Nephron (organoid): ENCODE measurements at regions not wholly inside any gene's neighbourhood (a gene's known extent, or its start where the extent isn't known, plus 50 kb on each side); places are given as distances from the start of the nearest gene placed in this dataset.

Experiments
- H3K27ac Mint-ChIP-seq, 3 experiments: 2 replicates each; pipeline ENCODE4 v1.8.0; 2020; ENCODE audit warnings: mixed read lengths in 3 of 3, mild to moderate bottlenecking in 2 of 3, moderate library complexity in 1 of 3
- H3K27me3 Mint-ChIP-seq: 2 replicates; pipeline ENCODE4 v1.8.0; 2021; ENCODE audit warnings: low read depth, mild to moderate bottlenecking, moderate library complexity, mixed read lengths
- H3K36me3 Mint-ChIP-seq: 2 replicates; pipeline ENCODE4 v1.8.0; 2020; ENCODE audit warnings: low read depth, mixed read lengths
- H3K4me1 Mint-ChIP-seq: 2 replicates; pipeline ENCODE4 v1.8.0; 2020; ENCODE audit warnings: mixed read lengths
- H3K4me3 Mint-ChIP-seq, 3 experiments: 2 replicates each; pipeline ENCODE4 v1.8.0; 2020; ENCODE audit warnings: mild to moderate bottlenecking in 3 of 3, mixed read lengths in 3 of 3, moderate library complexity in 2 of 3
- H3K9me3 Mint-ChIP-seq: 2 replicates; pipeline ENCODE4 v1.8.0; 2020; ENCODE audit warnings: mixed read lengths
- CTCF ChIP-seq, 3 experiments: fragments of 200-600 bp; sonication (generic); IDR thresholded peaks; one replicate each; pipeline ENCODE4 v1.5.0; 2021; ENCODE audit warnings: antibody characterized with exemption in 3 of 3; ENCODE audit not compliant: unreplicated experiment in 3 of 3

- TF ChIP-seq CTCF (IDR thresholded peaks at IDR 0.05; ENCODE audit: unreplicated experiment in 3 of 3), result no peak
- Mint-ChIP-seq H3K36me3 (no peaks in the 10 kb centered on the region), H3K4me1 (peaks cover 8% of the 10 kb centered on the region), H3K9me3 (peaks cover 3% of the 10 kb centered on the region), H3K27ac (no peak overlapping the region), H3K27me3 (no peaks in the 10 kb centered on the region), H3K4me3 (no peak overlapping the region)
These were observed 579.2 kb upstream of the CELF2 start for GRCh38 chr10:10438335-10439100.

GRCh38 chr10:10456856-10457255 lies 560.8 kb upstream of the CELF2 start:
- Mint-ChIP-seq H3K27me3 (no peaks in the 10 kb centered on the region), H3K4me3 (no peak overlapping the region), H3K36me3 (no peaks in the 10 kb centered on the region), H3K9me3 (peaks cover 15% of the 10 kb centered on the region), H3K27ac (no peak overlapping the region), H3K4me1 (no peaks in the 10 kb centered on the region)
- no peak for TF ChIP-seq CTCF (IDR thresholded peaks at IDR 0.05; ENCODE audit: unreplicated experiment in 3 of 3)

- Mint-ChIP-seq H3K27me3 (no peaks in the 10 kb centered on the region), H3K4me3 (no peak overlapping the region), H3K4me1 (no peaks in the 10 kb centered on the region), H3K27ac (no peak overlapping the region), H3K36me3 (no peaks in the 10 kb centered on the region), H3K9me3 (no peaks in the 10 kb centered on the region)
- no peak for TF ChIP-seq CTCF (IDR thresholded peaks at IDR 0.05; ENCODE audit: unreplicated experiment in 3 of 3)
These were observed 557.2 kb upstream of the CELF2 start for GRCh38 chr10:10460451-10460850.

GRCh38 chr10:10462151-10462941 lies 555.3 kb upstream of the CELF2 start:
- no peak for TF ChIP-seq CTCF (IDR thresholded peaks at IDR 0.05; ENCODE audit: unreplicated experiment in 3 of 3)
- Mint-ChIP-seq H3K4me3 (no peak overlapping the region), H3K27me3 (no peaks in the 10 kb centered on the region), H3K4me1 (no peaks in the 10 kb centered on the region), H3K9me3 (no peaks in the 10 kb centered on the region), H3K36me3 (no peaks in the 10 kb centered on the region), H3K27ac (no peak overlapping the region)

- no peak overlapping the region for H3K27ac Mint-ChIP-seq
- no peaks in the 10 kb centered on the region for H3K4me1 Mint-ChIP-seq
- H3K27me3 Mint-ChIP-seq, result no peaks in the 10 kb centered on the region
- peaks cover 24% of the 10 kb centered on the region for H3K9me3 Mint-ChIP-seq
- no peak for TF ChIP-seq CTCF (IDR thresholded peaks at IDR 0.05; ENCODE audit: unreplicated experiment in 3 of 3)
- H3K4me3 Mint-ChIP-seq, result no peak overlapping the region
- peaks cover 10% of the 10 kb centered on the region for H3K36me3 Mint-ChIP-seq
These were observed 545.9 kb upstream of the CELF2 start for GRCh38 chr10:10471758-10472157.
